Uterus (tissue), 2 donors: ENCODE measurements at regions not wholly inside any gene's neighbourhood (a gene's known extent, or its start where the extent isn't known, plus 50 kb on each side); places are given as distances from the start of the nearest gene placed in this dataset.

Experiments used
- CTCF ChIP-seq, 4 experiments: fragments of 200-600 bp in 2 of 4; fragments of 450-650 bp in 2 of 4; sonication (generic) in 2 of 4; IDR thresholded peaks; one replicate each; pipeline ENCODE4 v1.5.1; 2016 to 2019; ENCODE audit warnings: antibody characterized with exemption in 4 of 4, mild to moderate bottlenecking in 2 of 4, moderate library complexity in 1 of 4
- POLR2A ChIP-seq, 2 donors: fragments of 450-650 bp; IDR thresholded peaks; one replicate each; pipeline ENCODE4 v1.6.1; 2016; ENCODE audit warnings: antibody characterized with exemption in 2 of 2, mild to moderate bottlenecking in 1 of 2, moderate library complexity in 1 of 2

GRCh38 chr9:74122661-74123060 lies 374.5 kb upstream of the RORB start:
- no peak for TF ChIP-seq POLR2A (IDR thresholded peaks at IDR 0.05)
- TF ChIP-seq CTCF (IDR thresholded peaks at IDR 0.05): no peak
